Uterus (tissue), 3 donors: ENCODE measurements at regions not wholly inside any gene's neighbourhood (a gene's known extent, or its start where the extent isn't known, plus 50 kb on each side); places are given as distances from the start of the nearest gene placed in this dataset.

ENCODE experiments used
- DNase-seq, 2 donors: peaks; one replicate each; pipeline ENCODE4 v3.0.0-alpha.2; 2019 to 2020
- H3K27ac ChIP-seq, 2 donors: fragments of 200-600 bp; sonication (generic); 1 replicate in 1 of 2; 2 replicates in 1 of 2; pipeline ENCODE4 v1.5.1; 2016 to 2018
- H3K27me3 ChIP-seq, 2 donors: fragments of 200-600 bp; sonication (generic); one replicate each; pipeline ENCODE4 v1.5.1; 2018 to 2019; ENCODE audit warnings: control low read depth in 1 of 2
- H3K36me3 ChIP-seq, 2 donors: fragments of 200-600 bp; sonication (generic); one replicate each; pipeline ENCODE4 v1.5.1; 2019; ENCODE audit warnings: control low read depth in 1 of 2
- H3K4me1 ChIP-seq, 2 donors: fragments of 200-600 bp; sonication (generic); one replicate each; pipeline ENCODE4 v1.5.1; 2018 to 2019; ENCODE audit warnings: control low read depth in 1 of 2
- H3K4me3 ChIP-seq, 2 donors: fragments of 200-600 bp; sonication (generic); 1 replicate in 1 of 2; 2 replicates in 1 of 2; pipeline ENCODE4 v1.5.1; 2018 to 2019; ENCODE audit warnings: mild to moderate bottlenecking in 1 of 2
- H3K9me3 ChIP-seq, 2 donors: fragments of 200-600 bp; sonication (generic); one replicate each; pipeline ENCODE4 v1.5.1; 2019; ENCODE audit warnings: control low read depth in 1 of 2
- CTCF ChIP-seq, 4 experiments: fragments of 200-600 bp in 2 of 4; fragments of 450-650 bp in 2 of 4; sonication (generic) in 2 of 4; IDR thresholded peaks; one replicate each; pipeline ENCODE4 v1.5.1; 2016 to 2019; ENCODE audit warnings: antibody characterized with exemption in 4 of 4, mild to moderate bottlenecking in 2 of 4, moderate library complexity in 1 of 4
- POLR2A ChIP-seq, 2 donors: fragments of 450-650 bp; IDR thresholded peaks; one replicate each; pipeline ENCODE4 v1.6.1; 2016; ENCODE audit warnings: antibody characterized with exemption in 2 of 2, mild to moderate bottlenecking in 1 of 2, moderate library complexity in 1 of 2
- intact Hi-C: fragments of 100-400 bp; cut with DNase I; formaldehyde crosslinking; loops from one replicate; pipeline ENCODE4 v1.15.1; 2023; ENCODE audit warnings: low total_unique reads
- donor health status: DM: yes; HTN: yes; CAD: no.

DNA sequence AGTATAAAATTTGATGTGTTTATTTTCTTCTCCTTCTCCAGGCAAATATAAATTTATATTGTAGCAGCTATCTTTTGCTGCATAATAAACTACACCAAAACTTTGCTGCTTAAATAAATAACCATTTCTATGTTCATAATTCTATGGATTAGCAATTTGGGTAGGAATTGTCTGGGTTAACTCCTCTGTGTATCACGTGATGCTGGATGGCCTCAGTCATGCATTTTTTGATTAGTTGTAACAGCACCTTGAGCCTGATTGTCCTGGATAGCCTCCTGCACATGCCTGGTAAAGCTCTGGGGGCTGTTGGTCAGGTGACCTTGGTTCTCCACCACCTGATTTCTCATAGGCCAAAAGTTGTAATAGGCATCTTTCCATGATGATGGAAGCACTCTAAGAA lies 572.9 kb downstream of the ETV1 start:
- intact Hi-C loops = no loop called here
- Histone ChIP-seq H3K9me3 (no peaks in the 10 kb centered on the region), H3K4me3 (no peak overlapping the region), H3K27ac (no peak overlapping the region), H3K4me1 (no peaks in the 10 kb centered on the region), H3K27me3 (no peaks in the 10 kb centered on the region), H3K36me3 (no peaks in the 10 kb centered on the region)
- TF ChIP-seq CTCF (IDR thresholded peaks at IDR 0.05) (no peak), POLR2A (IDR thresholded peaks at IDR 0.05) (no peak)
- no peak for DNase-seq

- Histone ChIP-seq H3K27ac (no peak overlapping the region), H3K36me3 (no peaks in the 10 kb centered on the region), H3K27me3 (no peaks in the 10 kb centered on the region), H3K4me3 (no peak overlapping the region), H3K9me3 (no peaks in the 10 kb centered on the region), H3K4me1 (no peaks in the 10 kb centered on the region)
- TF ChIP-seq CTCF (IDR thresholded peaks at IDR 0.05) = no peak
- no peak for DNase-seq
- intact Hi-C loops = no loop called here
These were observed 568.7 kb downstream of the ETV1 start for GRCh38 chr7:13420726-13421125.

DNA sequence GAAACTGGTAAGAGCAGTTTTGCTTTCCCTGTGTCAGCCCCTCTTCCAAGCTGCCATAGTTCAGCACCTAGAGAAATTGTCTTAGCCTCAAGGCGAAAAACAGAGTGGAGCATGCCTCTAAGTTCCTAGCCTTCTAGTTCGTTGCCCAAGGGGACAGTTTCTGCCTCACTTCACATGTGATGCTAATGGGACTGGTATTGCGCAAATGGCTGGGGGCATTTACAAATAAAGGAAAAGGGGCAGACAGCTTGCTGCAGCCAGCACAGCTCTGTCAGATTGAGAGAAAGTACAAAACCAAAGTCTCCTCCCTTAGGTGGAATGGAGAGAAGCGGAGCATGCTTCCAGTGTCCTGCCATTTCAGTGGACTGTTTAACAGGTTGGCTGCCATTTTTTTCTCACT lies 567.7 kb downstream of the ETV1 start:
- no peak overlapping the region for H3K27ac ChIP-seq
- H3K4me1 ChIP-seq = no peaks in the 10 kb centered on the region
- H3K9me3 ChIP-seq = no peaks in the 10 kb centered on the region
- no peak for TF ChIP-seq POLR2A (IDR thresholded peaks at IDR 0.05)
- no peak for TF ChIP-seq CTCF (IDR thresholded peaks at IDR 0.05)
- intact Hi-C loops = no loop called here
- no peak for DNase-seq
- H3K4me3 ChIP-seq = no peak overlapping the region
- no peaks in the 10 kb centered on the region for H3K36me3 ChIP-seq
- H3K27me3 ChIP-seq = no peaks in the 10 kb centered on the region

DNA sequence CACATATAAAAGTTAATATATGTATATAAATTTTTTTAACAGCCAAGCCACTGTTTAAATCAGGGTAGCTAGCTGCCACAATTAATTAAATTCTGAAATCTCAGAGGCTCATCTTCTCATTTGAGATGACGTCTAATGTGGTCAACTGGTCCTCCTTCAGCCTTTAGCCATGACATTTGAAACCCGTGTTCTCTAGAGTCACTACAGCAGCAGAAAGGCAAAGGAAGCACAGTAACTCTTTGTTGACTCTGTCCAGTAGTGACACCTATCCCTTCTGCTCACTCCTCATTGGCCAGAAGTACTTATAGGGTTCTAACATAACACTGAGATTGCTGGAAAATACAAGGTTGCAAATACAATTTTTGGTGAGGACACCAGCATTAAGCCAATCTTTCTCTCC lies 555.5 kb downstream of the ETV1 start:
- no peaks in the 10 kb centered on the region for H3K9me3 ChIP-seq
- H3K4me3 ChIP-seq = no peak overlapping the region
- no peak for DNase-seq

GRCh38 chr7:13442226-13442625 lies 547.2 kb downstream of the ETV1 start:
- no peak for TF ChIP-seq POLR2A (IDR thresholded peaks at IDR 0.05)
- TF ChIP-seq CTCF (IDR thresholded peaks at IDR 0.05) = no peak
- intact Hi-C loops = no loop called here
- Histone ChIP-seq H3K36me3 (no peaks in the 10 kb centered on the region), H3K9me3 (no peaks in the 10 kb centered on the region), H3K4me3 (no peak overlapping the region), H3K4me1 (no peaks in the 10 kb centered on the region), H3K27ac (no peak overlapping the region), H3K27me3 (no peaks in the 10 kb centered on the region)
- no peak for DNase-seq

More for the DNA sequence above, 555.5 kb downstream of the ETV1 start:
- intact Hi-C loops = no loop called here
- no peaks in the 10 kb centered on the region for H3K36me3 ChIP-seq
- H3K4me1 ChIP-seq = no peaks in the 10 kb centered on the region
- TF ChIP-seq CTCF (IDR thresholded peaks at IDR 0.05) (no peak), POLR2A (IDR thresholded peaks at IDR 0.05) (no peak)
- no peak overlapping the region for H3K27ac ChIP-seq
- H3K27me3 ChIP-seq = no peaks in the 10 kb centered on the region
